Stimulated activated CD8-positive, alpha-beta memory T cell treated with anti-CD3 and anti-CD28 coated beads, Interleukin-2, amount 100 ng/mL, for 1 hour (primary cell): ENCODE measurements at regions not wholly inside any gene's neighbourhood (a gene's known extent, or its start where the extent isn't known, plus 50 kb on each side); places are given as distances from the start of the nearest gene placed in this dataset.
"Not testable (repeated sequence)": the region's sequence is repeated elsewhere in the genome, so short reads cannot be mapped to it uniquely, and the experiment has no call there.

Experiments used
- DNase-seq, 2 donors: peaks; one replicate each; pipeline ENCODE4 v3.0.0-alpha.2; 2020; ENCODE audit warnings: low read depth in 2 of 2

DNA sequence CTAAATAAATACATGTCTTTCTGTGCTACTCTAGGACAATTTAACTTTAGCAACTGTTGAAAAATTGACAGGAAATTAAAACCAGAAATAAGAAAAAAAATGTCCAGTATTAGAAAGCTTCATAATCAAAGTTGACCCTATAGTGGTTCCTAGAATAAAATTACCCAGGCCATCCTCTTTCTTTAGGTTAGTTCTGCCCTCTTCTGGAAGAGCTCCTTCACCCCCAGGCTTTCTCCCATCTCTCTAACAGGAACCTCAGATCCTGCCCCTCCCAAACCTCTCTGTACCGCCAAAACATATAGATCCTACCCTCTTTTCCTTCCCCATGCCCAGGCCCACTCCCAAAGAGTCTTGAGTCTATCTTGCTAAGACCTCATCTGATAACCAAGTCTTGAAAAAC is 159.4 kb upstream of the CDK1 start:
- DNase-seq, result no peak

DNA sequence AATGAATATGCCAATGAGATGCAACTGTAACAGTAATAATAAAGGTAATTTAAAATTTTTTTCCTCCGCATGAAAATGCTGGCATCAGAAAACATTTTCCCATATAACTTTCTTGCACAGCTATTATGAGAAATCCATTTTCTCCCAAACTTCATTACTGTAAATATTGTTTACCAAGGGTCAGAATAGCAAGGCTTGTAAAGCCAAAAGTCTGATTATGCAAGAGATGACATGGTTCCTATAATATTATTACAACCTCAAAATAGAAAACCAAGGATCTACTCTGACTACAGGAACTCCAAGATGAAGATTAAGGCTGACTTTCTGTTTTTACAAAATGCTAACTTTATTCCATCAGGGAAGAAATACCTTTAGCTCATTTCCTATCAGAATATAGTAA is 162.7 kb upstream of the CDK1 start:
- DNase-seq, result no peak

DNA sequence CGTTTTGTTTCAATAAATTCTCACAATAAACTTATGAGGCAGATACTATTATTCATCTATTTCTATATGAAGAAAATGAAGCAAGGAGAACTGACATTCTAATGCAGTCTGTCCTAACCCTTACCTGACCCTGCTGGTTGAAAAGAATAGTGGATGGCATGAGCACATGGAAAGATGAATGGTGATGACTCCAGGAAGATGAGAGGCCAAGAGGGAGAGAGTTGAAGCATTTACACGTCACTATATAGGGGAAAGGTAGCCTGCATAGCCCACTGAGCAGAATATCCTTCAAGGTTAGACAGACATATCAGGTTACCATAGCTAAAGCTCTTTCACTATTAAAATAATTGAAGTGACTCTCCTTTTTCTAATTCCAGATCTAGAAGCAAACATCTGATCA is 163.9 kb upstream of the CDK1 start:
- DNase-seq, result no peak

GRCh38 chr10:60613434-60613833 is 164.8 kb upstream of the CDK1 start:
- DNase-seq, result no peak

DNA sequence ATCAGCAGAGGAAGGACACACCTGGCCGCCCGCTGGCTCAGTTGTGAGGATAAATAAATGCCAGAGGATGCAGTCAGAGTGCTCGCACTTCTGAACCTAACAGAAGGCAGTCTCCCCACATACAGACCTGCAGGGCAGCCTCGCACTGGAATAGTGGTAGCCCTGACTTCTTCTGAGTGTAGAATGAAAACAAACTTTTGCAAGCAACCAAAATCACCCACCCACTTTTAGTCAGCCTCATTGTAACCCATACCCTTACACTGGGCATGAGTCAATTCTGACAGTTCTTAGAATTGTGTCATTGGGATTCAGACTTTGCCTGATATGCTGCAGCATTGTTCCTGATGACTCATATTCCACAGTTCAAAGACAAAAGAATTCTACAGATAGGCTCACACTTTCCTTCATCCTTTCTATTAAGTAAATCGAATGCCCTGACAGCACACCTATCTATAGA is 167.0 kb upstream of the CDK1 start:
- no peak for DNase-seq

- no peak for DNase-seq
These were observed 170.9 kb upstream of the CDK1 start for GRCh38 chr10:60607372-60607771.

DNA sequence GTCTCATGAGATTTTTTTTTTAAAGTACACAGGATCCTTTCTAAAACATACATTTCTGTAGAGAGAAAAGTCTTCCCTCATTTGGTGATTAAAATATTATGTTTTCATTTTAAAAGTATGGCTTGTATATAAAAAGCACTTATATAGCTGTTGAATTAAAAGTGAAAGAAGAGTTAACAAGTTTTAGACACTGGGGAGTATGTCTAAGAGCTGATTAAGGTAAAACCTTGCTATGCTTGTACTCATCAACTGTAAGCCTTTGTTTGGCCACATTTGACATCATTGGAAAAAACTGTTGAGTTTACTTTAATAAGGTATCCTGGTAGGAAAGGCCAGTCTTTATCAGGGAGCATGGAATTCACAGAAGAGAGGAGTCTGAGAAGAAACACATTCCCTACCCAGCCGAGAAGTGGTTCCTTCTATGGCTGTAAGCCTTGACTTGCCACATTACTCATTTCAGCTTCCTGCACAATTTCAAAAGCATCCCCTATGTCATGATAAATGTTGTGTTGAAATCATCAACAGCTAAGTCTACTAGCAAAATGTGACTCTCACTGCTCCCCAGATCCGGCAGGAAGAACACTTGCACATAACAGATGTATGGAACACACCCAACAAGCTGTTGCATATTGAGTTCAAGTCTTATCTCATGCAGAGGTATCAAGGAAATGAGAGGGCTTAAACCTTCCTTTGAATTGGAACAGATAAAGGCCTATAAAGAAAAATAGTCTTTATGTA is 171.8 kb upstream of the CDK1 start:
- DNase-seq, result no peak

GRCh38 chr10:60605476-60605875 is 172.8 kb upstream of the CDK1 start:
- DNase-seq, result no peak

GRCh38 chr10:60604342-60604741 is 173.9 kb upstream of the CDK1 start:
- no peak for DNase-seq

DNA sequence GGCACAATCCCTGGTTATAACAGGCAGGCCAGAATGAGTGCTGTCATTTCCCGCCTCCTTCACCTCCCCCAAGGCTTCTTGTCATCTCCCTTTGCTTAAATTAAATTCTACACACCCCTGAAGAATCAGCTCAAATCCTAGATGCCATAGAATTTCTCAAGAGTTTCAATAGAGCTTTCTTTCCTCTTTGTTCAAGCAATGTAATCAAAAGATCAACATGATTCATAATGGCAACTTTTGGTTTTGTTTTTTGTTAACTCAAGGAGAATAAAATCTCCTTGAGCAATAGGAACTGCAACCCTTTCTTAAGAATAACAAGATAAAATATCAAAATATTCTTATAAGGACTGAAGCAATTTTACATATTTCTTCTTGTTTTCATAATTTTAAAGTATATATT is 180.8 kb upstream of the CDK1 start:
- no peak for DNase-seq

- no peak for DNase-seq
These were observed 182.4 kb upstream of the CDK1 start for GRCh38 chr10:60595852-60596251.

- DNase-seq, result no peak
These were observed 183.7 kb upstream of the CDK1 start for GRCh38 chr10:60594476-60595051.

DNA sequence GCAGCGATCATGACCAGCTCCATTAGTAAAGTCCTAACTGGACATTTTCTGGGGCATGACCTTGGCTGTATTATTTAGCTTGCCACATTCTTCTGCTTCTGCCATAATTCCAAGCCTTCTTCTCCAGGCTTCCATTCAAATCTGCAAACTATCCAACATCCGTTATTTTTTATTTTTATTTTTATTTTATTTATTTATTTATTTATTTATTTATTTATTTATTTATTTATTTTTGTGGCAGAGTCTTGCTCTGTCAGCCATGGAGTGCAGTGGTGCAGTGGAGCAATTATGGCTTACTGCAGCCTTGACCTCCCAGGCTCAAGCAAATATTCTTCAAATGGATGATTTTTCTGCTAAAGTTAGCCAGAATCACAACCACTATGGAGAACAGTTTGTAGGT is 187.2 kb upstream of the CDK1 start:
- DNase-seq, result no peak

DNA sequence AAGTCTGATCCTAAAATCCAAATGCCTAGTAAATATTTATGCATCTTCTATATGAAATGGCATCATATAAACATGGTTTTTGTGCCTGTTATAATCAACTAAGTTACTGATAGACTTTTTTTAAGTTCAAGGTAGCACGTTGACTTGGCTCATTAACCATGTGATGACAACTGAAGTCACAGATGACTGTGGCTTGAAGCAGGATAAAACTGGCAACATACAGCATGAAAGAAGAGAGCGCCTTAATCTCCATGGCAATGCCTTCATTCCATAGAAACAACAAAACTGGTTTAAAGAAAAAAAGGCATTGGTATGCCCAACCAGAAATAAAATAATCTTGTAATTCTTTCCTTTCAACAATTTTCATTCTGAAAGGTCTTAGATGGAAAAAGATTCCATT is 188.9 kb upstream of the CDK1 start:
- DNase-seq, result no peak

DNA sequence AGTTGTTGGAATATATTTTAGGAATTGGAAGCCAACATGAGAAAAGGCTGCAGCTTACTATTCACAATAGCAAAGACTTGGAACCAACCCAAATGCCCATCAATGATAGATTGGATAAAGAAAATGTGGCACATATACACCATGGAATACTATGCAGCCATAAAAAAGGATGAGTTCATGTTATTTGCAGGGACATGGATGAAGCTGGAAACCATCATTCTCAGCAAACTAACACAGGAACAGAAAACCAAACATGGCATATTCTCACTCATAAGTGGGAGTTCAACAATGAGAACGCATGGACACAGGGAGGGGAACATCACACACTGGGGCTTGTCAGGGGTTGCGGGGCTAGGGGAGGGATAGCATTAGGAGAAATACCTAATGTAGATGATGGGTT is 192.1 kb upstream of the ANK3 start:
- DNase-seq, result not testable (repeated sequence)

- DNase-seq, result no peak
These were observed 188.5 kb upstream of the ANK3 start for GRCh38 chr10:60578217-60578616.

- no peak for DNase-seq
These were observed 186.7 kb upstream of the ANK3 start for GRCh38 chr10:60576130-60577069.

GRCh38 chr10:60575105-60575504 is 185.4 kb upstream of the ANK3 start:
- no peak for DNase-seq

GRCh38 chr10:60574388-60574787 is 184.7 kb upstream of the ANK3 start:
- DNase-seq, result no peak

GRCh38 chr10:60573336-60573735 is 183.7 kb upstream of the ANK3 start:
- DNase-seq, result no peak

- DNase-seq, result no peak
These were observed 183.0 kb upstream of the ANK3 start for GRCh38 chr10:60572511-60573194.

DNA sequence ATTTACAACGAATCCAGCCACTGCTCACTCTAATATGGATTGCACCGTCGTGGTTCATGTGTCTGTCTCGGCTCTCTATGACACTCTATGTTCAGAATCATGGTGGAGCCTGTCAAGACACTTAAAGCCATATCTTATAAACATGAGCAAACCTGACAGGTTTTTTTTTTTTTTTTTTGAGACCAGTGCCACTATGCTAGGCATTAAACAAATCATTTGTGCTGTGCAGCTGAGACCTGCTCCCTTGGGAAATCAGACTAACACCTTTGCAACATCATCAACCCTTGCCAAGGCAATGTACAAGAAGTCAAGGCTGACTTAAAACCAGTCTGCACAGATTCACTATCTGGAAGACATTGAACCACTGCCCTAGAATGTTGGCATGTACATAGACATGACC is 181.2 kb upstream of the ANK3 start:
- no peak for DNase-seq
